Mammary epithelial cell (primary cell): ENCODE measurements at regions not wholly inside any gene's neighbourhood (a gene's known extent, or its start where the extent isn't known, plus 50 kb on each side); places are given as distances from the start of the nearest gene placed in this dataset.

Experiments
- EZH2 ChIP-seq: IDR thresholded peaks from 2 replicates; pipeline ENCODE4 v1.6.1; 2012; ENCODE audit warnings: low read length, inconsistent platforms, borderline replicate concordance
- TF ChIP-seq, protein P1 (sequence below), 2 donors: IDR thresholded peaks in 1 of 2; conservative IDR thresholded peaks in 1 of 2; 2 replicates each; pipeline ENCODE4 v1.5.1; 2011 to 2012; ENCODE audit warnings: inconsistent platforms in 2 of 2, low read length in 2 of 2, mild to moderate bottlenecking in 2 of 2, control low read depth in 1 of 2, low read depth in 1 of 2; ENCODE audit not compliant: insufficient read depth in 1 of 2; ENCODE audit errors: extremely low read depth in 1 of 2

DNA sequence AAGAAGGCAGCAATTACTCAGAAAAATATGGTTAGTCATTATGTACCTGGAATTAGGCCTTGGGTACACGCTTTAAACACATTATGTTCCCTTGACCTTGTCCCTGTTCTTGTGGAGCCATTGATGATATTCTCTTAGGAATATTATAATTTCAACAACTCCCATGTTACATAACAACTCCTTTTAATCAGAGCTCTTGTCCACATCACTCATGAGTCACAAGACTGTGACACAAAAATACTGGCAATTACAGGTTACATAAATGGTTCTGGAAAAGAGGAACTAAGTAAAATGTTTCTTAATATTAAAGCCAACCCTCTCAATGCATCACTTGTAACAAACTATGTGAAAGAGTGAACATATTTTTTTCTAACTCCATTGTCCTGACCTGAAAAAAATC, 143.8 kb upstream of the PCLO start:
- TF ChIP-seq, protein P1, sequence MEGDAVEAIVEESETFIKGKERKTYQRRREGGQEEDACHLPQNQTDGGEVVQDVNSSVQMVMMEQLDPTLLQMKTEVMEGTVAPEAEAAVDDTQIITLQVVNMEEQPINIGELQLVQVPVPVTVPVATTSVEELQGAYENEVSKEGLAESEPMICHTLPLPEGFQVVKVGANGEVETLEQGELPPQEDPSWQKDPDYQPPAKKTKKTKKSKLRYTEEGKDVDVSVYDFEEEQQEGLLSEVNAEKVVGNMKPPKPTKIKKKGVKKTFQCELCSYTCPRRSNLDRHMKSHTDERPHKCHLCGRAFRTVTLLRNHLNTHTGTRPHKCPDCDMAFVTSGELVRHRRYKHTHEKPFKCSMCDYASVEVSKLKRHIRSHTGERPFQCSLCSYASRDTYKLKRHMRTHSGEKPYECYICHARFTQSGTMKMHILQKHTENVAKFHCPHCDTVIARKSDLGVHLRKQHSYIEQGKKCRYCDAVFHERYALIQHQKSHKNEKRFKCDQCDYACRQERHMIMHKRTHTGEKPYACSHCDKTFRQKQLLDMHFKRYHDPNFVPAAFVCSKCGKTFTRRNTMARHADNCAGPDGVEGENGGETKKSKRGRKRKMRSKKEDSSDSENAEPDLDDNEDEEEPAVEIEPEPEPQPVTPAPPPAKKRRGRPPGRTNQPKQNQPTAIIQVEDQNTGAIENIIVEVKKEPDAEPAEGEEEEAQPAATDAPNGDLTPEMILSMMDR (conservative IDR thresholded peaks at IDR 0.05 in 1 of 2, IDR thresholded peaks at IDR 0.05 in 1 of 2; ENCODE audit: extremely low read depth in 1 of 2, insufficient read depth in 1 of 2, low read depth in 1 of 2, low read length in 2 of 2): no peak
- no peak for TF ChIP-seq EZH2
